MCF 10A (cell line): ENCODE measurements at regions not wholly inside any gene's neighbourhood (a gene's known extent, or its start where the extent isn't known, plus 50 kb on each side); places are given as distances from the start of the nearest gene placed in this dataset.

ENCODE experiments used
- BruUV-seq: library from RNA; stranded (reverse); fragments of 400-500 nt; replicated peaks from 2 replicates; lab custom pipeline; 2021; lab: Mats Ljungman, UMichigan
- CTCF ChIA-PET: fragments of 300-600 bp; sonication (Branson Sonifier 250); formaldehyde crosslinking; extraction: SDS; loops from one replicate; lab custom pipeline; 2021; ENCODE audit warnings: antibody characterized with exemption, inconsistent platforms; lab: Yijun Ruan, JAX
- POLR2A ChIA-PET: fragments of 300-600, 350-650 bp; sonication (Branson Sonifier 250); formaldehyde crosslinking; extraction: SDS; loops from one replicate; lab custom pipeline; 2020; ENCODE audit warnings: antibody characterized with exemption, inconsistent platforms; lab: Yijun Ruan, JAX
- DNase-seq: peaks from one replicate; pipeline ENCODE4 v3.0.0-alpha.2; 2018; ENCODE audit not compliant: unreplicated experiment
- H3K27ac Mint-ChIP-seq: one replicate; pipeline ENCODE4 v1.8.0; 2022; ENCODE audit warnings: mild to moderate bottlenecking, low read depth, mixed read lengths; ENCODE audit not compliant: unreplicated experiment
- H3K27me3 Mint-ChIP-seq: one replicate; pipeline ENCODE4 v1.8.0; 2022; ENCODE audit warnings: mixed read lengths; ENCODE audit not compliant: insufficient read depth, unreplicated experiment
- H3K36me3 Mint-ChIP-seq: one replicate; pipeline ENCODE4 v1.8.0; 2022; ENCODE audit warnings: mild to moderate bottlenecking, moderate library complexity, mixed read lengths; ENCODE audit not compliant: insufficient read depth, unreplicated experiment
- H3K4me1 Mint-ChIP-seq: one replicate; pipeline ENCODE4 v1.8.0; 2022; ENCODE audit warnings: mixed read lengths; ENCODE audit not compliant: insufficient read depth, unreplicated experiment
- H3K4me3 Mint-ChIP-seq: one replicate; pipeline ENCODE4 v1.8.0; 2022; ENCODE audit warnings: mild to moderate bottlenecking, moderate library complexity, mixed read lengths; ENCODE audit not compliant: unreplicated experiment
- H3K9me3 Mint-ChIP-seq: one replicate; pipeline ENCODE4 v1.8.0; 2022; ENCODE audit warnings: mixed read lengths; ENCODE audit not compliant: unreplicated experiment
- CTCF ChIP-seq: fragments of 200-600 bp; IDR thresholded peaks from one replicate; pipeline ENCODE4 v1.8.0; 2022; ENCODE audit warnings: antibody characterized with exemption, mild to moderate bottlenecking; ENCODE audit not compliant: unreplicated experiment
- intact Hi-C: fragments of 100-400 bp; cut with micrococcal nuclease; formaldehyde crosslinking; loops from 2 replicates; pipeline ENCODE4 v1.14.1; 2022

- no peak for TF ChIP-seq CTCF
- ChIA-PET POLR2A (interaction anchor here (0.7 to 1.3 kb wide), 2 partner anchors 19 to 1963 kb away, joined by 3 to 4 read pairs; no protein-coding TSS in a partner anchor), CTCF (interaction anchor here (0.6 to 1.8 kb wide), 5 partner anchors 14 to 603 kb away, joined by 3 to 7 read pairs (median 3); no protein-coding TSS in a partner anchor)
- Mint-ChIP-seq H3K9me3 (no peaks in the 10 kb centered on the region), H3K27ac (no peak overlapping the region), H3K27me3 (no peaks in the 10 kb centered on the region), H3K4me3 (no peak overlapping the region), H3K4me1 (no peaks in the 10 kb centered on the region), H3K36me3 (no peaks in the 10 kb centered on the region)
- intact Hi-C loops: no loop called here
- no peak for DNase-seq
- no TSS peak for BruUV-seq
These were observed 105.9 kb upstream of the KCNK2 start for GRCh38 chr1:214976665-214977064.

GRCh38 chr1:214977110-214977509, 105.4 kb upstream of the KCNK2 start:
- intact Hi-C loops: no loop called here
- Mint-ChIP-seq H3K27me3 (no peaks in the 10 kb centered on the region), H3K4me3 (no peak overlapping the region), H3K4me1 (no peaks in the 10 kb centered on the region), H3K27ac (no peak overlapping the region), H3K36me3 (no peaks in the 10 kb centered on the region), H3K9me3 (no peaks in the 10 kb centered on the region)
- ChIA-PET CTCF (interaction anchor here (0.6 to 1.8 kb wide), 2 partner anchors 316 to 602 kb away, joined by 4 to 7 read pairs; no protein-coding TSS in a partner anchor), POLR2A (no interaction called here)
- DNase-seq: no peak
- no TSS peak for BruUV-seq
- no peak for TF ChIP-seq CTCF

GRCh38 chr1:214977700-214978374, 104.7 kb upstream of the KCNK2 start:
- Mint-ChIP-seq H3K9me3 (no peaks in the 10 kb centered on the region), H3K27ac (no peak overlapping the region), H3K27me3 (no peaks in the 10 kb centered on the region), H3K4me3 (no peak overlapping the region), H3K4me1 (peaks cover 2% of the 10 kb centered on the region), H3K36me3 (no peaks in the 10 kb centered on the region)
- BruUV-seq: no TSS peak
- intact Hi-C loops: no loop called here
- POLR2A ChIA-PET: no interaction called here
- TF ChIP-seq CTCF: no peak
- DNase-seq: no peak
- CTCF ChIA-PET: interaction anchor here (0.7 kb wide), 1 partner anchor 20 kb away, joined by 3 read pairs; no protein-coding TSS in a partner anchor

GRCh38 chr1:214979191-214979590, 103.3 kb upstream of the KCNK2 start:
- Mint-ChIP-seq H3K27me3 (no peaks in the 10 kb centered on the region), H3K4me1 (peaks cover 16% of the 10 kb centered on the region), H3K27ac (no peak overlapping the region), H3K4me3 (no peak overlapping the region), H3K36me3 (no peaks in the 10 kb centered on the region), H3K9me3 (peaks cover 6% of the 10 kb centered on the region)
- TF ChIP-seq CTCF: no peak
- BruUV-seq: no TSS peak
- DNase-seq: no peak
- intact Hi-C loops: no loop called here
- ChIA-PET POLR2A (no interaction called here), CTCF (no interaction called here)
